GM18505 (cell line): ENCODE measurements at regions not wholly inside any gene's neighbourhood (a gene's known extent, or its start where the extent isn't known, plus 50 kb on each side); places are given as distances from the start of the nearest gene placed in this dataset.

Experiments used
- ATAC-seq: cut with Tn5 transposase; IDR thresholded peaks from one replicate; pipeline ENCODE4 v1.9.1; 2021; ENCODE audit not compliant: unreplicated experiment
- POLR2A ChIP-seq: IDR thresholded peaks from 4 replicates; pipeline ENCODE4 v1.6.1; 2011; ENCODE audit warnings: borderline replicate concordance; ENCODE audit not compliant: insufficient read depth, insufficient read length; ENCODE audit errors: extremely low read depth

GRCh38 chr3:189534531-189534930, 96.7 kb upstream of the TP63 start:
- ATAC-seq = no peak
- no peak for TF ChIP-seq POLR2A

GRCh38 chr3:189537135-189537534, 94.1 kb upstream of the TP63 start:
- no peak for TF ChIP-seq POLR2A
- ATAC-seq = no peak

GRCh38 chr3:189547448-189547847, 83.7 kb upstream of the TP63 start:
- no peak for TF ChIP-seq POLR2A
- no peak for ATAC-seq

- no peak for TF ChIP-seq POLR2A
- no peak for ATAC-seq
These were observed 83.1 kb upstream of the TP63 start for GRCh38 chr3:189548053-189548452.

GRCh38 chr3:189551007-189551406, 80.2 kb upstream of the TP63 start:
- TF ChIP-seq POLR2A = no peak
- no peak for ATAC-seq

- no peak for ATAC-seq
- no peak for TF ChIP-seq POLR2A
These were observed 76.2 kb upstream of the TP63 start for GRCh38 chr3:189554868-189555557.

- TF ChIP-seq POLR2A = no peak
- ATAC-seq = no peak
These were observed 75.7 kb upstream of the TP63 start for GRCh38 chr3:189555558-189555881.

GRCh38 chr3:189557824-189558223, 73.4 kb upstream of the TP63 start:
- TF ChIP-seq POLR2A = no peak
- no peak for ATAC-seq

- ATAC-seq = no peak
- TF ChIP-seq POLR2A = no peak
These were observed 69.9 kb upstream of the TP63 start for GRCh38 chr3:189561256-189561655.

- TF ChIP-seq POLR2A = no peak
- peak; percentile 73 for ATAC-seq
These were observed 67.2 kb upstream of the TP63 start for GRCh38 chr3:189563853-189564563.

- TF ChIP-seq POLR2A = no peak
- no peak for ATAC-seq
These were observed 64.5 kb upstream of the TP63 start for GRCh38 chr3:189566550-189567130.

GRCh38 chr3:189567322-189567721, 63.9 kb upstream of the TP63 start:
- TF ChIP-seq POLR2A = no peak
- no peak for ATAC-seq

- no peak for TF ChIP-seq POLR2A
- ATAC-seq = no peak
These were observed 63.3 kb upstream of the TP63 start for GRCh38 chr3:189567766-189568420.

GRCh38 chr3:189568961-189569360, 62.2 kb upstream of the TP63 start:
- no peak for TF ChIP-seq POLR2A
- no peak for ATAC-seq
